Stimulated activated naive B cell treated with anti-CD40 and anti-IgM and Interleukin-4, amounts not matched to agents 10 μg/mL and 1 μg/mL and 100 μg/mL, for 72 hours (primary cell): ENCODE measurements at regions not wholly inside any gene's neighbourhood (a gene's known extent, or its start where the extent isn't known, plus 50 kb on each side); places are given as distances from the start of the nearest gene placed in this dataset.
"Not testable (repeated sequence)": the region's sequence is repeated elsewhere in the genome, so short reads cannot be mapped to it uniquely, and the experiment has no call there.

Experiments used
- ATAC-seq, 2 donors: fragments of 150-1000 bp; cut with Tn5 transposase; replicated peaks; 2 replicates each; pipeline ENCODE4 v1.10.0; 2021; ENCODE audit warnings: moderate library complexity in 1 of 2
- DNase-seq: peaks from one replicate; pipeline ENCODE4 v3.0.0; 2021
- H3K27ac Mint-ChIP-seq: one replicate; pipeline ENCODE4 v1.8.0; 2022; ENCODE audit warnings: mild to moderate bottlenecking, mixed read lengths
- H3K27me3 Mint-ChIP-seq, 2 donors: one replicate each; pipeline ENCODE4 v1.8.0; 2022; ENCODE audit warnings: mixed read lengths in 2 of 2
- H3K36me3 Mint-ChIP-seq, 2 donors: one replicate each; pipeline ENCODE4 v1.8.0; 2022; ENCODE audit warnings: mixed read lengths in 2 of 2, mild to moderate bottlenecking in 1 of 2
- H3K4me1 Mint-ChIP-seq, 2 donors: one replicate each; pipeline ENCODE4 v1.8.0; 2022; ENCODE audit warnings: mixed read lengths in 2 of 2, mild to moderate bottlenecking in 1 of 2
- H3K4me3 Mint-ChIP-seq, 2 donors: one replicate each; pipeline ENCODE4 v1.8.0; 2022; ENCODE audit warnings: mild to moderate bottlenecking in 2 of 2, mixed read lengths in 2 of 2, moderate library complexity in 1 of 2
- H3K9me3 Mint-ChIP-seq, 2 donors: one replicate each; pipeline ENCODE4 v1.8.0; 2022; ENCODE audit warnings: mixed read lengths in 2 of 2, mild to moderate bottlenecking in 1 of 2

DNA sequence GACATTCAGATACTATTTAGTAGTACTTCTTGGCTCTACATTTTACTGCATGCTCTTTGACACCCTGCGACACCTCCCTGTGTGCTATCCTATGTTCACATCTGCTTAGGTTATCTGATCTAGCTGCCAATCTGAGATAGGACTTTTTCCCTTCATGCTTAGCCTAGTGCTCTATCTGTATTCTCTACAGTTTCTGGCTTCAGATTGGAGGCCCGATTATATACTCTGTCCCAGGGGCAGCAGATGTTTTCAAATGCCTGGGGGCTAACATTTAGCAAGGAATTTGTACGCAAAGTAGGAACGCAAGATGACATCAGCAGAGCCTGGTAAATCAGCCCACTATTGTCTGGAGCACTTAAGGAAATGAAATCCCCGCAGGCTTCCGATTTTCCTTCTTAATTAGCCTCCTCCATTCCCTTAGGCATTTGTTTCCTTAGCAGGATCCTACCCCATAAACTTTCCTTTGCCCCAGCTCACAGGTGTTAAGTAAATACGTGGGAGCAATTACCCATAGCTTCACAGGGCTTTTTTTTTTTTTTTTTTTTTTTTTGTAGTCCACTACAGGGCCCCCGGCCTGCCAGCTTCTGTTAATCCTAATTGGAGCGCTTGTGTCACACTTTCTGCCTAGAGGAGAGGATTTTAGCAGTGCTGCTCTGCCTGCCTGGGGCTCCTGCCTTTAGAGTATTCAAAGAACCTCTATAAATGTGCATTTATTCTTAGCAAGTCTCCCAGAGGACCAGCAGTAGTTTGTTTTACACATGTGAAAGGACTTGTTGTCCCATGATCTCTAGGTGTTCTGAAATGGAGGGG lies 61.1 kb upstream of the LPAR1 start:
- H3K4me3 Mint-ChIP-seq: no peak overlapping the region
- peaks cover 0 to 5% of the 10 kb centered on the region in 2 donors for H3K27me3 Mint-ChIP-seq
- no peak overlapping the region for H3K27ac Mint-ChIP-seq
- DNase-seq: no peak
- H3K4me1 Mint-ChIP-seq: no peaks in the 10 kb centered on the region
- no peak for ATAC-seq
- H3K36me3 Mint-ChIP-seq: no peaks in the 10 kb centered on the region
- no peaks in the 10 kb centered on the region for H3K9me3 Mint-ChIP-seq

DNA sequence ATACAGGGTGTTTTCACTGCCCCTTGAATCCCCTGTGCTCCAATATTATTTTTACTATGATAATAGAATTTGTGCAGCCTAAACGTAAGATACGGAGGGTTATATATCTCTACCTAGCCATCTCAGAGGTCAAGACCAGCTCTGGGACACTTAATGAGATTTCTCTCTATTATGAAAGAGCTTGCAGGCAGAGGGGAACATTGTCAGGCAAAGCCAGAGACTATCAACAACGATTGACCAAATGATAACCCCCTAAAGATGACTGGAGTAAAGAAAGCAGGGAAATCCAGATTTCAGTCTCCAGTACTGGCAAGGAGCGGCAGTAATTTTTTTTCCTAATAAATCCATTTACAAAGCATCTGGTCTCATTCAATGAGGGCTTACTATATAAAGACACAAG lies 59.8 kb upstream of the LPAR1 start:
- Mint-ChIP-seq H3K27ac (no peak overlapping the region), H3K4me3 (no peak overlapping the region), H3K27me3 (peaks cover 0 to 6% of the 10 kb centered on the region in 2 donors), H3K4me1 (no peaks in the 10 kb centered on the region), H3K36me3 (no peaks in the 10 kb centered on the region), H3K9me3 (no peaks in the 10 kb centered on the region)
- DNase-seq: no peak
- ATAC-seq: no peak

DNA sequence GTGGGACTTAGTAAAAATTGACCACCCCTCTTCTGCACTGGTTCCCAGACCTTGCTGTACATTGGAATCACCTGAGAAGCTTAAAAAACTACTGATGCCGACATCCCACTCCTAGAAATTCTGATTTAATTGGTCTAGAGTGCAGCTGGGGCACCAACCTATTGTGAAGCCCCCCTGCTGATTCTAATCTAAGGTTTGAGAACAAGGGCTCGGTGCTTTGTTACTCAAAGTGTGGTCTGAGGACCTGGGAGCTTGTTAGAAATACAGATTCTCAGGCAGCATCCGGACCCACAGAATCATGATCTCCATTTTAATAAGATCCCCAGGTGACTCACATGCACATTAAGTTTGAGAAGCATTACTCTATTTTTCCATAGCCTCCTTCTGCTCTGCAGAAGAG lies 57.8 kb upstream of the LPAR1 start:
- no peaks in the 10 kb centered on the region for H3K36me3 Mint-ChIP-seq
- peaks cover 0 to 6% of the 10 kb centered on the region in 2 donors for H3K27me3 Mint-ChIP-seq
- DNase-seq (no peak), ATAC-seq (no peak)
- no peak overlapping the region for H3K27ac Mint-ChIP-seq
- H3K9me3 Mint-ChIP-seq: peaks cover 0 to 3% of the 10 kb centered on the region in 2 donors
- no peaks in the 10 kb centered on the region for H3K4me1 Mint-ChIP-seq
- no peak overlapping the region for H3K4me3 Mint-ChIP-seq

DNA sequence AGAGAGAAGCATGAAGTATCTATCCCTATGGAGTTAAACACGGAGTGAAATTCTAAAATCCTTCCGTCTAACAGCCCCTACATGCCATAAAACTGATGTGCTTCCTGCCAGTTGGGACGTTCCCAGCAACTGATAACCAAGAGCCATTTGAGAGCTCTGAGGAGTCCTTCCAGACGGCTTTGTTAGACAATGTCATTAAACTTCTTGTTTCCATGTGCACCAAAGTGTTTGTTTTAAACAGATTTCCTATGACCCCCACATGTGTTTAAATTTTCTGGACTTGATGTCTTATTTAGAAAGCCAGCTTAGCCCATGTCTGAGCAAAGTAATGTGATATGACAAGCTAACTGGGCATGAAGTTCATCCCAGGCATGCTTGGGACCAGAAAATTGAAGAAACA lies 57.2 kb upstream of the LPAR1 start:
- ATAC-seq (no peak), DNase-seq (no peak)
- Mint-ChIP-seq H3K4me3 (no peak overlapping the region), H3K27me3 (peaks cover 0 to 6% of the 10 kb centered on the region in 2 donors), H3K9me3 (peaks cover 0 to 3% of the 10 kb centered on the region in 2 donors), H3K27ac (no peak overlapping the region), H3K4me1 (no peaks in the 10 kb centered on the region), H3K36me3 (no peaks in the 10 kb centered on the region)

DNA sequence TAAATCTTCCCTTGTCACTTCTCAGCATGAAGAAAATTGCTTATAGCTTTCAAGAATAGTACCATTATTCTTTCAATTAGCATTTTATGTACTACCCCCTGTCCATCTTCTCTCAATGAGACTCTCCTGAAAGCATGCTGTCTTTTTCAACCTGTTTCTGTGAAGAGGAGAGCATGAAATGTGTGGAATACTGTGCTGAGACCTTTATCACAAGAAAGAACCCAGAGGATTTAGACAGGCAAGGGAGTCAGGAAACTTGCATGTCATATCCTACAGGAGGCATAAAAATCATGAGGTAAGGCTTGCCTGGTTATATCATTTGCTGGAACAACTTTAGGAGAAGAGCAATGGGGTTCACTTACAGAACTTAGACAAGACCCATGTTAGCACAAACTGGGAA lies 56.7 kb upstream of the LPAR1 start:
- no peak overlapping the region for H3K27ac Mint-ChIP-seq
- H3K4me1 Mint-ChIP-seq: no peaks in the 10 kb centered on the region
- H3K36me3 Mint-ChIP-seq: no peaks in the 10 kb centered on the region
- ATAC-seq (no peak), DNase-seq (no peak)
- peaks cover 0 to 3% of the 10 kb centered on the region in 2 donors for H3K9me3 Mint-ChIP-seq
- H3K27me3 Mint-ChIP-seq: peaks cover 0 to 6% of the 10 kb centered on the region in 2 donors
- H3K4me3 Mint-ChIP-seq: no peak overlapping the region

DNA sequence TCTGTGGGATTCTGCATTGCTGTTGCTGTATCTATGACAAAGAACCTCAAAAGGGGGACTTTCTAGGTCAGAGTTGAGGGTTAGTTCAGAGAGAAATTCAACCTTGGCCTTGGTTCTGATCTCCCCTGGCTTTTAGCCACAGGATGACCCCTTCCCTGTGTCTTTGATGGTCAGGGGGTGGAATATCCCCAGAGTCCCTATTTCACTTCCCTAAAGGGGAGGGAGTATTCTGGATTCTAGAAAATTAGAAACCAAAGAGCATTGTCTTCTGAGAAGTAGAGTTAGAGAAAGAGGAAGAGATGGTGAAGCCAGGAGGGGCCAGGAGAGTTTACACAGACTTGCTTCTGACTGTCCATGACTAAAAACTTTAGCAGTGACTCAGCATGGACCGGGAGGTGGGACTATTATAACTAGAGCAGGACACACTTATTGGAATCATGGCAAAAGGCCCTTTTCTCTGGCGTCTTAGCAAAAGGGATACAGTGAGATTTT lies 56.2 kb upstream of the LPAR1 start:
- Mint-ChIP-seq H3K36me3 (no peaks in the 10 kb centered on the region), H3K4me3 (no peak overlapping the region), H3K27me3 (peaks cover 0 to 6% of the 10 kb centered on the region in 2 donors), H3K9me3 (peaks cover 0 to 3% of the 10 kb centered on the region in 2 donors), H3K4me1 (no peaks in the 10 kb centered on the region), H3K27ac (no peak overlapping the region)
- DNase-seq (no peak), ATAC-seq (peak in 1 of 2 donors; percentile 29)

DNA sequence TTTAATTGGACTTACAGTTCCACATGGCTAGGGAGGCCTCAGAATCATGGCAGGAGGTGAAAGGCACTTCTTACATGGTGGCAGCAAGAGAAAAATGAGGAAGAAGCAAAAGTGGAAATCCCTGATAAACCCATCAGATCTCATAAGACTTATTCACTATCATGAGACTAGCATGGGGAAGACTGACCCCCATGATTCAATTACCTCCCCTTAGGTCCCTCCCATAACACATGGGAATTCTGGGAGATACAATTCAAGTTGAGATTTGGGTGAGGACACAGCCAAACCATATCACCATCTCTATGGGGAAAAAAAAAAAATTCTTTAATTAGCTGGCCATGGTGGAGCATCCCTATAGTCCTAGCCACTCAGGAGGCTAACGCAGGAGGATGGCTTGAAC lies 53.9 kb upstream of the LPAR1 start:
- not testable (repeated sequence) for DNase-seq, H3K4me3 Mint-ChIP-seq

More for the DNA sequence above, 53.9 kb upstream of the LPAR1 start:
- H3K27ac Mint-ChIP-seq, H3K27me3 Mint-ChIP-seq, H3K4me1 Mint-ChIP-seq, ATAC-seq, H3K9me3 Mint-ChIP-seq, H3K36me3 Mint-ChIP-seq: not testable (repeated sequence)
